GM23338 (cell line): ENCODE measurements at regions not wholly inside any gene's neighbourhood (a gene's known extent, or its start where the extent isn't known, plus 50 kb on each side); places are given as distances from the start of the nearest gene placed in this dataset.

Source experiments
- ATAC-seq: fragments of 200-7000 bp; cut with Tn5 transposase; 3 replicates; pipeline ENCODE4 v1.9.1; 2020
- DNase-seq: peaks from one replicate; pipeline ENCODE4 v3.0.0-alpha.2; 2015; ENCODE audit warnings: low spot score
- H2AFZ ChIP-seq: fragments of 200-600 bp; sonication (generic); 2 replicates; pipeline ENCODE4 v1.8.0; 2016; ENCODE audit warnings: antibody characterized with exemption, mild to moderate bottlenecking, moderate library complexity
- H3F3A ChIP-seq: fragments of 200-600 bp; sonication (generic); replicated peaks from 2 replicates; pipeline ENCODE4 v1.8.0; 2017; ENCODE audit warnings: antibody characterized with exemption, mixed run types, low read depth
- H3K27ac ChIP-seq: fragments of 200-600 bp; sonication (generic); 2 replicates; pipeline ENCODE4 v1.6.1; 2016; ENCODE audit warnings: low read depth
- H3K27me3 ChIP-seq: fragments of 200-600 bp; sonication (generic); 2 replicates; pipeline ENCODE4 v1.8.0; 2016; ENCODE audit warnings: mild to moderate bottlenecking, mixed run types, moderate library complexity; ENCODE audit not compliant: insufficient read depth
- H3K36me3 ChIP-seq: fragments of 200-600 bp; sonication (generic); 2 replicates; pipeline ENCODE4 v1.8.0; 2016; ENCODE audit warnings: mild to moderate bottlenecking; ENCODE audit not compliant: insufficient read depth
- H3K4me1 ChIP-seq: fragments of 200-600 bp; sonication (generic); 2 replicates; pipeline ENCODE4 v1.8.0; 2016; ENCODE audit warnings: mild to moderate bottlenecking, moderate library complexity; ENCODE audit not compliant: insufficient read depth
- H3K4me2 ChIP-seq: fragments of 200-600 bp; sonication (generic); 2 replicates; pipeline ENCODE4 v1.7.1; 2017; ENCODE audit warnings: mixed run types
- H3K4me3 ChIP-seq: fragments of 200-600 bp; sonication (generic); 2 replicates; pipeline ENCODE4 v1.6.1; 2016; ENCODE audit warnings: mixed run types
- H3K79me2 ChIP-seq: fragments of 200-600 bp; sonication (generic); replicated peaks from 2 replicates; pipeline ENCODE4 v1.8.0; 2017; ENCODE audit warnings: mild to moderate bottlenecking; ENCODE audit not compliant: insufficient read depth
- H3K9me2 ChIP-seq: fragments of 200-600 bp; sonication (generic); 2 replicates; pipeline ENCODE4 v1.8.0; 2017; ENCODE audit not compliant: insufficient read depth
- H4K20me1 ChIP-seq: fragments of 200-600 bp; sonication (generic); replicated peaks from 2 replicates; pipeline ENCODE4 v1.8.0; 2017; ENCODE audit warnings: mild to moderate bottlenecking; ENCODE audit not compliant: insufficient read depth
- H3K27ac Mint-ChIP-seq: 2 replicates; pipeline ENCODE4 v1.8.0; 2020; ENCODE audit warnings: inconsistent platforms, mild to moderate bottlenecking, moderate library complexity, mixed read lengths
- H3K27me3 Mint-ChIP-seq: 3 replicates; pipeline ENCODE4 v1.8.0; 2022; ENCODE audit warnings: low read depth, mild to moderate bottlenecking, moderate library complexity, mixed read lengths, inconsistent platforms; ENCODE audit not compliant: insufficient read depth, poor library complexity
- H3K36me3 Mint-ChIP-seq: 3 replicates; pipeline ENCODE4 v1.8.0; 2021; ENCODE audit warnings: low read depth, mild to moderate bottlenecking, inconsistent platforms, moderate library complexity, mixed read lengths
- H3K4me1 Mint-ChIP-seq: 3 replicates; pipeline ENCODE4 v1.8.0; 2020; ENCODE audit warnings: mild to moderate bottlenecking, inconsistent platforms, mixed read lengths
- H3K4me3 Mint-ChIP-seq: 3 replicates; pipeline ENCODE4 v1.8.0; 2021; ENCODE audit warnings: moderate library complexity, mild to moderate bottlenecking, inconsistent platforms, mixed read lengths
- H3K9me3 Mint-ChIP-seq: 3 replicates; pipeline ENCODE4 v1.8.0; 2020; ENCODE audit warnings: moderate library complexity, mild to moderate bottlenecking, inconsistent platforms, mixed read lengths
- CREB1 ChIP-seq: fragments of 250-450 bp; sonication (Bioruptor Pico); IDR thresholded peaks from 2 replicates; pipeline ENCODE4 v1.5.0; 2020; ENCODE audit warnings: low read depth, mild to moderate bottlenecking, moderate library complexity
- EZH2 ChIP-seq: fragments of 200-600 bp; sonication (generic); IDR thresholded peaks from one replicate; pipeline ENCODE4 v1.8.0; 2017; ENCODE audit warnings: antibody characterized with exemption, mild to moderate bottlenecking, low read depth; ENCODE audit not compliant: unreplicated experiment
- EZH2phosphoT487 ChIP-seq: fragments of 200-600 bp; sonication (generic); IDR thresholded peaks from one replicate; pipeline ENCODE4 v1.8.1; 2018; ENCODE audit warnings: antibody characterized with exemption; ENCODE audit not compliant: unreplicated experiment
- JUNB ChIP-seq: IDR thresholded peaks from one replicate; pipeline ENCODE4 v1.6.1; 2016; ENCODE audit warnings: antibody characterized with exemption; ENCODE audit not compliant: unreplicated experiment
- NANOG ChIP-seq: IDR thresholded peaks from 2 replicates; pipeline ENCODE4 v1.6.1; 2016; ENCODE audit warnings: antibody characterized with exemption, borderline replicate concordance
- POLR2AphosphoS5 ChIP-seq: IDR thresholded peaks from 2 replicates; pipeline ENCODE4 v1.6.1; 2016; ENCODE audit warnings: antibody characterized with exemption, low read depth
- STAT1 ChIP-seq: IDR thresholded peaks from one replicate; pipeline ENCODE4 v1.6.1; 2016; ENCODE audit warnings: antibody characterized with exemption; ENCODE audit not compliant: unreplicated experiment
- ZNF114 ChIP-seq: fragments of 250-450 bp; sonication (Bioruptor Pico); IDR thresholded peaks from 2 replicates; pipeline ENCODE4 v1.5.0; 2020; ENCODE audit warnings: mild to moderate bottlenecking, moderate library complexity
- ZNF462 ChIP-seq: fragments of 250-450 bp; sonication (Bioruptor Pico); IDR thresholded peaks from 2 replicates; pipeline ENCODE4 v1.5.0; 2020; ENCODE audit warnings: mild to moderate bottlenecking, moderate library complexity
- TF ChIP-seq, protein P1 (sequence below): IDR thresholded peaks from 2 replicates; pipeline ENCODE4 v1.6.1; 2016; ENCODE audit warnings: antibody characterized with exemption
- TF ChIP-seq, protein P2 (sequence below), 2 experiments: fragments of 200-600 bp in 1 of 2; sonication (generic) in 1 of 2; conservative IDR thresholded peaks; 2 replicates each; pipeline versions ENCODE4 v1.5.1 to v1.6.1; 2016 to 2017; ENCODE audit warnings: antibody characterized with exemption in 2 of 2, low read depth in 2 of 2, mild to moderate bottlenecking in 2 of 2, moderate library complexity in 1 of 2

DNA sequence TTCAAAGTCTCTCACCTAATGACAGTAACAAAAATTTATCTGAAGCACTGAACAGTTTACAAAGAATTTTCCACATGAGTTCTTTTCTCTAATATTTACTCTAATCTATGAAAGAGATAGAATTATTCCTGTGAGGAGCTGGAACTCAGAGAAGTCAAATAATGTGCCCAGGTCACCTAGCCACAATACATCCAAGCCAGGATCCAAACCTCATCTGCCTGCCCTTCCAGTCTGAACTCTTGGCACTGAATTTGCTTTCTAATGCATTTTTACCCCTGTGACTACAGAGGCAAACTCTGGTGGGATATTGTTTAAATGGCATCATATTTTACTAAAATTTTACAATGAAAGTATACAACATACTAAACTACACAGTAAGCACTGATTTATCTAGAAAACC, 191.4 kb upstream of the RORA start (continued):
- TF ChIP-seq, protein P1, sequence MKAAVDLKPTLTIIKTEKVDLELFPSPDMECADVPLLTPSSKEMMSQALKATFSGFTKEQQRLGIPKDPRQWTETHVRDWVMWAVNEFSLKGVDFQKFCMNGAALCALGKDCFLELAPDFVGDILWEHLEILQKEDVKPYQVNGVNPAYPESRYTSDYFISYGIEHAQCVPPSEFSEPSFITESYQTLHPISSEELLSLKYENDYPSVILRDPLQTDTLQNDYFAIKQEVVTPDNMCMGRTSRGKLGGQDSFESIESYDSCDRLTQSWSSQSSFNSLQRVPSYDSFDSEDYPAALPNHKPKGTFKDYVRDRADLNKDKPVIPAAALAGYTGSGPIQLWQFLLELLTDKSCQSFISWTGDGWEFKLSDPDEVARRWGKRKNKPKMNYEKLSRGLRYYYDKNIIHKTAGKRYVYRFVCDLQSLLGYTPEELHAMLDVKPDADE = no peak
- no peak for TF ChIP-seq NANOG
- TF ChIP-seq EZH2 = no peak

DNA sequence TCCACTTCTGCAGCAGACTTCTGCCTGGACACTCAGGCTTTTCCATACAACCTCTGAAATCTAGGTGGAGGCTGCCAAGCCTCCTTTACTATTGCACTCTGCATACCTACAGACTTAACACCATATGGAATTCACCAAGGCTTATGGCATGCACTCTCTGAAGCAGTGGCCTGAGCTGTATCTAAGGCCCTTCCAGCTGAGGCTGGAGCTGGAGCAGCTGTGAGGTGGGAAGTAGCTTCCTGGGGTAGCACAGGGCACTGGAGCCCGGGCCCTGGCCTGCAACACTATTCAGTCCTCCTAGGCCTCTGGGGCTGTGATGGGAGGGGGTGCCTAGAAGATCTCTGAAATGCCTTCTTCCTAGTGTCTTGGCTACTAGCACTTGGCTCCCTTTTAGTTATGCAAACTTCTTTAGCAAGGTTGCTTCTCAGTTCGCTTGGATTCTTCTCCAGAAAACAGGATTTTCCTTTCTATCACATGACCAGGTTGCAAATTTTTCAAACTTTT, 186.6 kb upstream of the RORA start:
- H3K4me1 ChIP-seq = peaks cover 4% of the 10 kb centered on the region; the same call in 1 of the 2 replicates
- H3K4me3 Mint-ChIP-seq = no peak overlapping the region
- no peaks in the 10 kb centered on the region for H3K27me3 Mint-ChIP-seq
- TF ChIP-seq ZNF114 (CRISPR knock-in tag) (no peak), EZH2 (no peak), NANOG (no peak), STAT1 (no peak), POLR2AphosphoS5 (no peak), JUNB (no peak), ZNF462 (CRISPR knock-in tag) (no peak), EZH2phosphoT487 (no peak), CREB1 (no peak)
- TF ChIP-seq, protein P1 = no peak
- TF ChIP-seq, protein P2, sequence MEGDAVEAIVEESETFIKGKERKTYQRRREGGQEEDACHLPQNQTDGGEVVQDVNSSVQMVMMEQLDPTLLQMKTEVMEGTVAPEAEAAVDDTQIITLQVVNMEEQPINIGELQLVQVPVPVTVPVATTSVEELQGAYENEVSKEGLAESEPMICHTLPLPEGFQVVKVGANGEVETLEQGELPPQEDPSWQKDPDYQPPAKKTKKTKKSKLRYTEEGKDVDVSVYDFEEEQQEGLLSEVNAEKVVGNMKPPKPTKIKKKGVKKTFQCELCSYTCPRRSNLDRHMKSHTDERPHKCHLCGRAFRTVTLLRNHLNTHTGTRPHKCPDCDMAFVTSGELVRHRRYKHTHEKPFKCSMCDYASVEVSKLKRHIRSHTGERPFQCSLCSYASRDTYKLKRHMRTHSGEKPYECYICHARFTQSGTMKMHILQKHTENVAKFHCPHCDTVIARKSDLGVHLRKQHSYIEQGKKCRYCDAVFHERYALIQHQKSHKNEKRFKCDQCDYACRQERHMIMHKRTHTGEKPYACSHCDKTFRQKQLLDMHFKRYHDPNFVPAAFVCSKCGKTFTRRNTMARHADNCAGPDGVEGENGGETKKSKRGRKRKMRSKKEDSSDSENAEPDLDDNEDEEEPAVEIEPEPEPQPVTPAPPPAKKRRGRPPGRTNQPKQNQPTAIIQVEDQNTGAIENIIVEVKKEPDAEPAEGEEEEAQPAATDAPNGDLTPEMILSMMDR (conservative IDR thresholded peaks at IDR 0.05; ENCODE audit: low read depth in 2 of 2) = no peak

More for the DNA sequence above, 186.6 kb upstream of the RORA start:
- Histone ChIP-seq H3K79me2 (no peaks in the 10 kb centered on the region), H3K27ac (no peak overlapping the region), H3K4me3 (no peak overlapping the region), H3K27me3 (no peaks in the 10 kb centered on the region), H3F3A (no peaks in the 10 kb centered on the region), H3K36me3 (no peaks in the 10 kb centered on the region), H3K4me2 (no peak overlapping the region), H3K9me2 (0 out of 2 replicates have a peak, but pooled peaks cover 3% of the 10 kb centered on the region), H2AFZ (no peak overlapping the region), H4K20me1 (no peaks in the 10 kb centered on the region)
- H3K27ac Mint-ChIP-seq = no peak overlapping the region
- DNase-seq = no peak
- ATAC-seq = no peak
- H3K9me3 Mint-ChIP-seq = no peaks in the 10 kb centered on the region
- no peaks in the 10 kb centered on the region for H3K4me1 Mint-ChIP-seq
- H3K36me3 Mint-ChIP-seq = no peaks in the 10 kb centered on the region
